ENCODE measurements at regions not wholly inside any gene's neighbourhood (a gene's known extent, or its start where the extent isn't known, plus 50 kb on each side); places are given as distances from the start of the nearest gene placed in this dataset.
"Not testable (repeated sequence)": the region's sequence is repeated elsewhere in the genome, so short reads cannot be mapped to it uniquely, and the experiment has no call there.

- no peaks in the 10 kb centered on the region for H3K4me1 Mint-ChIP-seq (ENCODE audit: low read depth)
- no peak overlapping the region for H3K27ac Mint-ChIP-seq
- no peak for DNase-seq
- H3K4me3 Mint-ChIP-seq = no peak overlapping the region
- H3K27me3 Mint-ChIP-seq (ENCODE audit: low read depth) = no peaks in the 10 kb centered on the region
- H3K36me3 Mint-ChIP-seq (ENCODE audit: insufficient read depth in 2 of 2) = no peaks in the 10 kb centered on the region
- no peak for ATAC-seq (replicated peaks in 1 of 2)
- peaks cover under 1 to 2% of the 10 kb centered on the region in 2 donors for H3K9me3 Mint-ChIP-seq
Measured at GRCh38 chr2:228367356-228367755, 185.9 kb upstream of the SPHKAP start.

GRCh38 chr2:228359473-228359872 is 178.0 kb upstream of the SPHKAP start:
- H3K36me3 Mint-ChIP-seq (ENCODE audit: insufficient read depth in 2 of 2) = no peaks in the 10 kb centered on the region
- ATAC-seq (replicated peaks in 1 of 2) (no peak), DNase-seq (no peak)
- no peaks in the 10 kb centered on the region for H3K27me3 Mint-ChIP-seq (ENCODE audit: low read depth)
- peaks cover 0 to 5% of the 10 kb centered on the region in 2 donors for H3K9me3 Mint-ChIP-seq
- no peak overlapping the region for H3K27ac Mint-ChIP-seq
- no peaks in the 10 kb centered on the region for H3K4me1 Mint-ChIP-seq (ENCODE audit: low read depth)
- H3K4me3 Mint-ChIP-seq = no peak overlapping the region

GRCh38 chr2:228355897-228356296 is 174.4 kb upstream of the SPHKAP start:
- no peaks in the 10 kb centered on the region for H3K4me1 Mint-ChIP-seq (ENCODE audit: low read depth)
- H3K27me3 Mint-ChIP-seq (ENCODE audit: low read depth) = no peaks in the 10 kb centered on the region
- H3K4me3 Mint-ChIP-seq = no peak overlapping the region
- DNase-seq (no peak), ATAC-seq (replicated peaks in 1 of 2) (no peak)
- H3K27ac Mint-ChIP-seq = no peak overlapping the region
- peaks cover 0 to 2% of the 10 kb centered on the region in 2 donors for H3K36me3 Mint-ChIP-seq (ENCODE audit: insufficient read depth in 2 of 2)
- H3K9me3 Mint-ChIP-seq = peaks cover 0 to 4% of the 10 kb centered on the region in 2 donors

GRCh38 chr2:228352980-228353379 is 171.5 kb upstream of the SPHKAP start:
- H3K27me3 Mint-ChIP-seq (ENCODE audit: low read depth); H3K9me3 Mint-ChIP-seq; H3K4me3 Mint-ChIP-seq; H3K36me3 Mint-ChIP-seq (ENCODE audit: insufficient read depth in 2 of 2); H3K4me1 Mint-ChIP-seq (ENCODE audit: low read depth); DNase-seq; ATAC-seq (replicated peaks in 1 of 2); H3K27ac Mint-ChIP-seq: not testable (repeated sequence)

- no peaks in the 10 kb centered on the region for H3K4me1 Mint-ChIP-seq (ENCODE audit: low read depth)
- DNase-seq (no peak), ATAC-seq (replicated peaks in 1 of 2) (no peak)
- peaks cover 0 to 2% of the 10 kb centered on the region in 2 donors for H3K36me3 Mint-ChIP-seq (ENCODE audit: insufficient read depth in 2 of 2)
- no peak overlapping the region for H3K27ac Mint-ChIP-seq
- no peaks in the 10 kb centered on the region for H3K27me3 Mint-ChIP-seq (ENCODE audit: low read depth)
- H3K4me3 Mint-ChIP-seq = no peak overlapping the region
- H3K9me3 Mint-ChIP-seq = peaks cover 0 to 4% of the 10 kb centered on the region in 2 donors
Measured at GRCh38 chr2:228352048-228352447, 170.6 kb upstream of the SPHKAP start.

GRCh38 chr2:228348516-228349064 is 167.1 kb upstream of the SPHKAP start:
- no peak for ATAC-seq (replicated peaks in 1 of 2)
- no peaks in the 10 kb centered on the region for H3K27me3 Mint-ChIP-seq (ENCODE audit: low read depth)
- no peak for DNase-seq
- H3K9me3 Mint-ChIP-seq = peaks cover 0 to 3% of the 10 kb centered on the region in 2 donors
- H3K36me3 Mint-ChIP-seq (ENCODE audit: insufficient read depth in 2 of 2) = peaks cover 0 to 2% of the 10 kb centered on the region in 2 donors
- no peak overlapping the region for H3K4me3 Mint-ChIP-seq
- H3K27ac Mint-ChIP-seq = no peak overlapping the region
- no peaks in the 10 kb centered on the region for H3K4me1 Mint-ChIP-seq (ENCODE audit: low read depth)

- H3K27ac Mint-ChIP-seq = no peak overlapping the region
- no peak overlapping the region for H3K4me3 Mint-ChIP-seq
- no peaks in the 10 kb centered on the region for H3K4me1 Mint-ChIP-seq (ENCODE audit: low read depth)
- no peaks in the 10 kb centered on the region for H3K27me3 Mint-ChIP-seq (ENCODE audit: low read depth)
- DNase-seq = no peak
- no peaks in the 10 kb centered on the region for H3K36me3 Mint-ChIP-seq (ENCODE audit: insufficient read depth in 2 of 2)
- H3K9me3 Mint-ChIP-seq = peaks cover 6 to 8% of the 10 kb centered on the region in 2 donors
- no peak for ATAC-seq (replicated peaks in 1 of 2)
Measured at GRCh38 chr2:228344531-228344930, 163.0 kb upstream of the SPHKAP start.

- no peak for ATAC-seq (replicated peaks in 1 of 2)
- Mint-ChIP-seq H3K27ac (no peak overlapping the region), H3K9me3 (peaks cover 6 to 9% of the 10 kb centered on the region in 2 donors), H3K4me3 (no peak overlapping the region), H3K36me3 (ENCODE audit: insufficient read depth in 2 of 2) (no peaks in the 10 kb centered on the region), H3K4me1 (ENCODE audit: low read depth) (no peaks in the 10 kb centered on the region), H3K27me3 (ENCODE audit: low read depth) (no peaks in the 10 kb centered on the region)
- DNase-seq = no peak
Measured at GRCh38 chr2:228339525-228339924, 158.0 kb upstream of the SPHKAP start.

GRCh38 chr2:228334180-228334579 is 152.7 kb upstream of the SPHKAP start:
- Mint-ChIP-seq H3K27me3 (ENCODE audit: low read depth) (no peaks in the 10 kb centered on the region), H3K4me1 (ENCODE audit: low read depth) (no peaks in the 10 kb centered on the region), H3K27ac (no peak overlapping the region), H3K4me3 (no peak overlapping the region), H3K36me3 (ENCODE audit: insufficient read depth in 2 of 2) (peaks cover 0 to 3% of the 10 kb centered on the region in 2 donors), H3K9me3 (peaks cover 7 to 10% of the 10 kb centered on the region in 2 donors)
- ATAC-seq (replicated peaks in 1 of 2) (no peak), DNase-seq (no peak)

- no peak overlapping the region for H3K4me3 Mint-ChIP-seq
- H3K4me1 Mint-ChIP-seq (ENCODE audit: low read depth) = no peaks in the 10 kb centered on the region
- no peaks in the 10 kb centered on the region for H3K27me3 Mint-ChIP-seq (ENCODE audit: low read depth)
- H3K27ac Mint-ChIP-seq = no peak overlapping the region
- peaks cover 9 to 12% of the 10 kb centered on the region in 2 donors for H3K9me3 Mint-ChIP-seq
- peaks cover 2 to 3% of the 10 kb centered on the region in 2 donors for H3K36me3 Mint-ChIP-seq (ENCODE audit: insufficient read depth in 2 of 2)
- DNase-seq (no peak), ATAC-seq (replicated peaks in 1 of 2) (no peak)
Measured at GRCh38 chr2:228329282-228329681, 147.8 kb upstream of the SPHKAP start.

- Mint-ChIP-seq H3K27ac (no peak overlapping the region), H3K9me3 (peaks cover 0 to 4% of the 10 kb centered on the region in 2 donors), H3K4me3 (no peak overlapping the region), H3K4me1 (ENCODE audit: low read depth) (no peaks in the 10 kb centered on the region), H3K36me3 (ENCODE audit: insufficient read depth in 2 of 2) (no peaks in the 10 kb centered on the region), H3K27me3 (ENCODE audit: low read depth) (no peaks in the 10 kb centered on the region)
- no peak for ATAC-seq (replicated peaks in 1 of 2)
- DNase-seq = no peak
Measured at GRCh38 chr2:228321015-228321414, 139.5 kb upstream of the SPHKAP start.

GRCh38 chr2:228318218-228318617 is 136.7 kb upstream of the SPHKAP start:
- ATAC-seq (replicated peaks in 1 of 2) = no peak
- DNase-seq = no peak

GRCh38 chr2:228312172-228312571 is 130.7 kb upstream of the SPHKAP start:
- Mint-ChIP-seq H3K4me3 (no peak overlapping the region), H3K27ac (no peak overlapping the region), H3K36me3 (ENCODE audit: insufficient read depth in 2 of 2) (no peaks in the 10 kb centered on the region), H3K4me1 (ENCODE audit: low read depth) (no peaks in the 10 kb centered on the region), H3K9me3 (peaks cover 1 to 6% of the 10 kb centered on the region in 2 donors), H3K27me3 (ENCODE audit: low read depth) (no peaks in the 10 kb centered on the region)
- DNase-seq (no peak), ATAC-seq (replicated peaks in 1 of 2) (no peak)

More at GRCh38 chr2:228318218-228318617, 136.7 kb upstream of the SPHKAP start:
- H3K36me3 Mint-ChIP-seq (ENCODE audit: insufficient read depth in 2 of 2) = no peaks in the 10 kb centered on the region
- H3K9me3 Mint-ChIP-seq = peaks cover under 1 to 3% of the 10 kb centered on the region in 2 donors
- H3K4me1 Mint-ChIP-seq (ENCODE audit: low read depth) = no peaks in the 10 kb centered on the region
- no peaks in the 10 kb centered on the region for H3K27me3 Mint-ChIP-seq (ENCODE audit: low read depth)
- H3K4me3 Mint-ChIP-seq = no peak overlapping the region
- no peak overlapping the region for H3K27ac Mint-ChIP-seq

- Mint-ChIP-seq H3K36me3 (ENCODE audit: insufficient read depth in 2 of 2) (no peaks in the 10 kb centered on the region), H3K4me3 (no peak overlapping the region), H3K27ac (no peak overlapping the region)
Measured at GRCh38 chr2:228303960-228304359, 122.5 kb upstream of the SPHKAP start.

More at GRCh38 chr2:228303960-228304359, 122.5 kb upstream of the SPHKAP start:
- ATAC-seq (replicated peaks in 1 of 2) = no peak
- no peaks in the 10 kb centered on the region for H3K4me1 Mint-ChIP-seq (ENCODE audit: low read depth)
- H3K27me3 Mint-ChIP-seq (ENCODE audit: low read depth) = no peaks in the 10 kb centered on the region
- DNase-seq = no peak
- H3K9me3 Mint-ChIP-seq = peaks cover 3 to 8% of the 10 kb centered on the region in 2 donors
